ENCODE measurements at regions not wholly inside any gene's neighbourhood (a gene's known extent, or its start where the extent isn't known, plus 50 kb on each side); places are given as distances from the start of the nearest gene placed in this dataset.

- CTCF ChIA-PET = no interaction called here
- Mint-ChIP-seq H3K27me3 (ENCODE audit: unreplicated experiment) (no peaks in the 10 kb centered on the region), H3K36me3 (ENCODE audit: insufficient read depth, unreplicated experiment) (no peaks in the 10 kb centered on the region), H3K4me3 (ENCODE audit: low read depth, unreplicated experiment) (no peak overlapping the region), H3K4me1 (ENCODE audit: low read depth, unreplicated experiment) (no peaks in the 10 kb centered on the region), H3K27ac (ENCODE audit: unreplicated experiment) (no peak overlapping the region), H3K9me3 (ENCODE audit: low read depth, unreplicated experiment) (no peaks in the 10 kb centered on the region)
- TF ChIP-seq, protein P1, sequence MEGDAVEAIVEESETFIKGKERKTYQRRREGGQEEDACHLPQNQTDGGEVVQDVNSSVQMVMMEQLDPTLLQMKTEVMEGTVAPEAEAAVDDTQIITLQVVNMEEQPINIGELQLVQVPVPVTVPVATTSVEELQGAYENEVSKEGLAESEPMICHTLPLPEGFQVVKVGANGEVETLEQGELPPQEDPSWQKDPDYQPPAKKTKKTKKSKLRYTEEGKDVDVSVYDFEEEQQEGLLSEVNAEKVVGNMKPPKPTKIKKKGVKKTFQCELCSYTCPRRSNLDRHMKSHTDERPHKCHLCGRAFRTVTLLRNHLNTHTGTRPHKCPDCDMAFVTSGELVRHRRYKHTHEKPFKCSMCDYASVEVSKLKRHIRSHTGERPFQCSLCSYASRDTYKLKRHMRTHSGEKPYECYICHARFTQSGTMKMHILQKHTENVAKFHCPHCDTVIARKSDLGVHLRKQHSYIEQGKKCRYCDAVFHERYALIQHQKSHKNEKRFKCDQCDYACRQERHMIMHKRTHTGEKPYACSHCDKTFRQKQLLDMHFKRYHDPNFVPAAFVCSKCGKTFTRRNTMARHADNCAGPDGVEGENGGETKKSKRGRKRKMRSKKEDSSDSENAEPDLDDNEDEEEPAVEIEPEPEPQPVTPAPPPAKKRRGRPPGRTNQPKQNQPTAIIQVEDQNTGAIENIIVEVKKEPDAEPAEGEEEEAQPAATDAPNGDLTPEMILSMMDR (IDR thresholded peaks at IDR 0.05; ENCODE audit: unreplicated experiment) = no peak
- intact Hi-C loops (cut with micrococcal nuclease; ENCODE audit: unreplicated experiment) = no loop called here
- no peak for DNase-seq
- no TSS peak for BruUV-seq (replicated peaks)
These were observed 147.6 kb downstream of the SH2D1A start for GRCh38 chrX:124493984-124494383.

DNA sequence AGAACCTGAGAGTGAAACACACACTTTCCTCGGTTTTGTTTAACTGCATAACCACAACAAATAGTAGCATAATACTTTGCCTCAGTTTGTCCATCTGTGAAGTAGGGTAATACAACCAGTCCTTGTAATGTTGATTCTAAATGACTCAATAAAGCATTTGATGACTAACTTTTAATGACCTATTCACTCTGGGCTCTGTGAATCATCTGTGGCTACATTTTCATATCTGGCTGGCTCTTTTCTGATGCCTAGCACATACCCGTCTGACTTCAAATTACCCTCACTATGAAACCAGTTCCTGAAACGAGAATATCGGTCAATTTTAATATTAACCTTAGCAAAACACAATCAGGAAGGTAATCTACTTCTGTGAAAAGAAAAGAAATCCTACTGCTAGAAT lies 151.0 kb downstream of the SH2D1A start:
- no peak for DNase-seq
- intact Hi-C loops (cut with micrococcal nuclease; ENCODE audit: unreplicated experiment) = no loop called here
- H3K27ac Mint-ChIP-seq (ENCODE audit: unreplicated experiment) = no peak overlapping the region
- no peaks in the 10 kb centered on the region for H3K36me3 Mint-ChIP-seq (ENCODE audit: insufficient read depth, unreplicated experiment)
- no peaks in the 10 kb centered on the region for H3K9me3 Mint-ChIP-seq (ENCODE audit: low read depth, unreplicated experiment)
- H3K4me1 Mint-ChIP-seq (ENCODE audit: low read depth, unreplicated experiment) = no peaks in the 10 kb centered on the region
- no TSS peak for BruUV-seq (replicated peaks)
- TF ChIP-seq, protein P1 (IDR thresholded peaks at IDR 0.05; ENCODE audit: unreplicated experiment) = no peak
- no peaks in the 10 kb centered on the region for H3K27me3 Mint-ChIP-seq (ENCODE audit: unreplicated experiment)
- no peak overlapping the region for H3K4me3 Mint-ChIP-seq (ENCODE audit: low read depth, unreplicated experiment)
- CTCF ChIA-PET = no interaction called here

DNA sequence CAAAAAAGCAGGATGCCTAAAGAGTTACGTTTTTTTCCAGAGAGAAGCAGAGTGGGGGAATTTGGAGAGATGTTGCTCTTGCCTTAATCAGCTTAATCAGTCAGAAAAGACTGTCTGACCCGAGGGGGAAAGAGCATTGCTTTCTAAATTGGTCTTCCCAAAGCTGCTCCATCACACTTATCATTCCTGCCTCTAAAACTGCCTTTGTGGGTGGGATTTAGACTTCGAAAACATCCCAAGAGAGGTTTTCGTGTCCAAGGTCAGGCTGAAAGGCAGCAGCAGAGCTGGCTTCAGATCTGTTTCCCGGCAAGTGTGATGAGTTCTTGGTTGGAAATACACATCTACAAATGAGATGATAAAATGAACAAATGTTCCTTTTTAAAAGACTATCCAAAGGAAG lies 155.2 kb downstream of the SH2D1A start:
- Mint-ChIP-seq H3K27me3 (ENCODE audit: unreplicated experiment) (peaks cover 11% of the 10 kb centered on the region), H3K4me3 (ENCODE audit: low read depth, unreplicated experiment) (no peak overlapping the region), H3K4me1 (ENCODE audit: low read depth, unreplicated experiment) (no peaks in the 10 kb centered on the region), H3K36me3 (ENCODE audit: insufficient read depth, unreplicated experiment) (no peaks in the 10 kb centered on the region), H3K9me3 (ENCODE audit: low read depth, unreplicated experiment) (no peaks in the 10 kb centered on the region), H3K27ac (ENCODE audit: unreplicated experiment) (no peak overlapping the region)
- TF ChIP-seq, protein P1 (IDR thresholded peaks at IDR 0.05; ENCODE audit: unreplicated experiment) = no peak
- no peak for DNase-seq
- CTCF ChIA-PET = no interaction called here
- intact Hi-C loops (cut with micrococcal nuclease; ENCODE audit: unreplicated experiment) = no loop called here
- no TSS peak for BruUV-seq (replicated peaks)

GRCh38 chrX:124502166-124502565 lies 155.8 kb downstream of the SH2D1A start:
- no peaks in the 10 kb centered on the region for H3K4me1 Mint-ChIP-seq (ENCODE audit: low read depth, unreplicated experiment)
- H3K9me3 Mint-ChIP-seq (ENCODE audit: low read depth, unreplicated experiment) = no peaks in the 10 kb centered on the region
- CTCF ChIA-PET = no interaction called here
- H3K36me3 Mint-ChIP-seq (ENCODE audit: insufficient read depth, unreplicated experiment) = no peaks in the 10 kb centered on the region
- intact Hi-C loops (cut with micrococcal nuclease; ENCODE audit: unreplicated experiment) = no loop called here
- no peak overlapping the region for H3K4me3 Mint-ChIP-seq (ENCODE audit: low read depth, unreplicated experiment)
- H3K27me3 Mint-ChIP-seq (ENCODE audit: unreplicated experiment) = peaks cover 17% of the 10 kb centered on the region
- no TSS peak for BruUV-seq (replicated peaks)
- no peak overlapping the region for H3K27ac Mint-ChIP-seq (ENCODE audit: unreplicated experiment)
- TF ChIP-seq, protein P1 (IDR thresholded peaks at IDR 0.05; ENCODE audit: unreplicated experiment) = no peak
- DNase-seq = no peak

DNA sequence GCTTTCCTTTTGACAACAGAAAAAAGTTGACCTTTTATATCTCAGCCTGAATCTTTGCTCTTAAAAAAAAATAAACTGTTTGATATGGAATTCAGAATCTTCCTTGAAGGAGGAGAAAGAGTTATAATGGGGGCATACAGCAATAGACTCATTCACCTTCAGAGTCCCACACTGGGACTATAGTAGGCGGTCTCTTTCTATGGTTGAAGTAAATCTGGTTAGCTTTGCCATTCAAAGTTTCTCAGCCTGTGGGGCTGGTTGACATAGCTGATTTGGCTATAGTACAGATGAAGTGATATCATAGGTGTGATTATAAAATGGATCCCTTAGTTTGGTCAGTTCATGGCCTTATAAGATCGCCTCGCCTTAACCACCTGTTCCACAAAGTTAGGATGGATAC lies 156.2 kb downstream of the SH2D1A start:
- DNase-seq = no peak
- no peak overlapping the region for H3K4me3 Mint-ChIP-seq (ENCODE audit: low read depth, unreplicated experiment)
- H3K9me3 Mint-ChIP-seq (ENCODE audit: low read depth, unreplicated experiment) = no peaks in the 10 kb centered on the region
- no TSS peak for BruUV-seq (replicated peaks)
- intact Hi-C loops (cut with micrococcal nuclease; ENCODE audit: unreplicated experiment) = no loop called here
- H3K36me3 Mint-ChIP-seq (ENCODE audit: insufficient read depth, unreplicated experiment) = no peaks in the 10 kb centered on the region
- TF ChIP-seq, protein P1 (IDR thresholded peaks at IDR 0.05; ENCODE audit: unreplicated experiment) = no peak
- CTCF ChIA-PET = no interaction called here
- peaks cover 19% of the 10 kb centered on the region for H3K27me3 Mint-ChIP-seq (ENCODE audit: unreplicated experiment)
- H3K4me1 Mint-ChIP-seq (ENCODE audit: low read depth, unreplicated experiment) = no peaks in the 10 kb centered on the region
- H3K27ac Mint-ChIP-seq (ENCODE audit: unreplicated experiment) = no peak overlapping the region
